ENCODE measurements at regions not wholly inside any gene's neighbourhood (a gene's known extent, or its start where the extent isn't known, plus 50 kb on each side); places are given as distances from the start of the nearest gene placed in this dataset.

DNA sequence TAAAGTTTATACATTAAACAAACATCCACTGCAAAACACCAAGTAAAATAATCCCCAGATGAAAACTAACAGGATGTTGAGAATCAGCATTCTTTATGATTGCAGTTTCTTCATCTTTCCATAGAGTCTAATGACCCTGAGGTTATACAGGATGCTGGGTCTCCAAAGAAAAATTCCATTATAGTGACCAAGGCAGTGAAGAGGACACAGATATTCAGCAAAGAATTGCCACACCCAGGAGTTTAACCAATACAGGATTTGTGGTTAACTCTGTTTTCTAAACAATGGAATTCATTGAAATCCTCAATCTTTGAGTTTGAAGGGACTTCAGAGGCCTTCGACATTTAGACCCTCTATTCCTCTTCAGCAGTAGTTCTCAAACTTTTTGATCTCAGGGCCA, 76.2 kb upstream of the ESX1 start:
- TF ChIP-seq USF2 (IDR thresholded peaks at IDR 0.05; ENCODE audit: low read length): no peak
- no peak for TF ChIP-seq RFX5 (IDR thresholded peaks at IDR 0.05; ENCODE audit: borderline replicate concordance, low read depth, low read length)
- no peak for TF ChIP-seq CTCF (IDR thresholded peaks at IDR 0.05; ENCODE audit: control extremely low read depth in 1 of 3, insufficient read depth in 1 of 3, low read depth in 1 of 3, low read length in 3 of 3)
- TF ChIP-seq CEBPB (IDR thresholded peaks at IDR 0.05; ENCODE audit: low read depth, low read length): no peak
- no peak for TF ChIP-seq SP1 (IDR thresholded peaks at IDR 0.05; ENCODE audit: low read depth, low read length)
- no peak for TF ChIP-seq SIN3A (conservative IDR thresholded peaks at IDR 0.05 in 1 of 2, IDR thresholded peaks at IDR 0.05 in 1 of 2; ENCODE audit: low read depth in 1 of 2, low read length in 2 of 2)
- no peak for TF ChIP-seq EGR1 (IDR thresholded peaks at IDR 0.05; ENCODE audit: borderline replicate concordance, low read depth, low read length)
- no peak for TF ChIP-seq EZH2 (IDR thresholded peaks at IDR 0.05; ENCODE audit: low read depth, low read length, severe bottlenecking)
- TF ChIP-seq, protein P1, sequence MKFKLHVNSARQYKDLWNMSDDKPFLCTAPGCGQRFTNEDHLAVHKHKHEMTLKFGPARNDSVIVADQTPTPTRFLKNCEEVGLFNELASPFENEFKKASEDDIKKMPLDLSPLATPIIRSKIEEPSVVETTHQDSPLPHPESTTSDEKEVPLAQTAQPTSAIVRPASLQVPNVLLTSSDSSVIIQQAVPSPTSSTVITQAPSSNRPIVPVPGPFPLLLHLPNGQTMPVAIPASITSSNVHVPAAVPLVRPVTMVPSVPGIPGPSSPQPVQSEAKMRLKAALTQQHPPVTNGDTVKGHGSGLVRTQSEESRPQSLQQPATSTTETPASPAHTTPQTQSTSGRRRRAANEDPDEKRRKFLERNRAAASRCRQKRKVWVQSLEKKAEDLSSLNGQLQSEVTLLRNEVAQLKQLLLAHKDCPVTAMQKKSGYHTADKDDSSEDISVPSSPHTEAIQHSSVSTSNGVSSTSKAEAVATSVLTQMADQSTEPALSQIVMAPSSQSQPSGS (IDR thresholded peaks at IDR 0.05; ENCODE audit: low read length): no peak
- TF ChIP-seq YY1 (IDR thresholded peaks at IDR 0.05; ENCODE audit: low read depth, low read length): no peak
- TF ChIP-seq ZNF274 (IDR thresholded peaks at IDR 0.05; ENCODE audit: borderline replicate concordance, extremely low read depth, low read length): no peak
- no peak for TF ChIP-seq EP300 (IDR thresholded peaks at IDR 0.05; ENCODE audit: borderline replicate concordance in 1 of 2, low read depth in 2 of 2, low read length in 2 of 2)

All from H1 (cell line).